ELF-1 (cell line): ENCODE measurements at regions not wholly inside any gene's neighbourhood (a gene's known extent, or its start where the extent isn't known, plus 50 kb on each side); places are given as distances from the start of the nearest gene placed in this dataset.
"Not testable (repeated sequence)": the region's sequence is repeated elsewhere in the genome, so short reads cannot be mapped to it uniquely, and the experiment has no call there.

Source experiments
- DNase-seq: peaks from one replicate; pipeline ENCODE4 v3.0.0-alpha.2; 2016; ENCODE audit warnings: low read depth, low spot score

- no peak for DNase-seq
Observed at GRCh38 chr14:27228053-27228452, 630.2 kb upstream of the NOVA1 start.

DNA sequence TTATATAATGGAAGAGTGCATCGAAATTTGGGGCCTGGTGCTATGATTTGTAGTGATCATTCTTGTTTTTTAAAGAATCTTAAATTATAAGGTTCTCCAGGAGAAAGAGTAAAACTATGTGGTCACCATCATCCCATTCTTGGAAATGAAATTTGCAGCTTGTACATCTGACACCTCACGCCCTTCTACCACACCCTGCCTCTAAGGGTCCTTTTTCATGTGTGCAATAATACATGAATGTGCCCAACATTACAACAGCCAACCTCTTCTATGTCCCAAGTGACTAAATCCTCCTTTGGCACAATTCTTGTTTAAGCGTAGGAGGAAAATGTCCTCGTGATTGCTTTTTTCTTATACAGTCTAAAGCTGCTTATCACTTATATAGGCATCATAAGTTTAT lies 636.5 kb upstream of the NOVA1 start:
- no peak for DNase-seq

- no peak for DNase-seq
Observed at GRCh38 chr14:27236601-27237000, 638.8 kb upstream of the NOVA1 start.

- DNase-seq = no peak
Observed at GRCh38 chr14:27242874-27243273, 645.0 kb upstream of the NOVA1 start.

DNA sequence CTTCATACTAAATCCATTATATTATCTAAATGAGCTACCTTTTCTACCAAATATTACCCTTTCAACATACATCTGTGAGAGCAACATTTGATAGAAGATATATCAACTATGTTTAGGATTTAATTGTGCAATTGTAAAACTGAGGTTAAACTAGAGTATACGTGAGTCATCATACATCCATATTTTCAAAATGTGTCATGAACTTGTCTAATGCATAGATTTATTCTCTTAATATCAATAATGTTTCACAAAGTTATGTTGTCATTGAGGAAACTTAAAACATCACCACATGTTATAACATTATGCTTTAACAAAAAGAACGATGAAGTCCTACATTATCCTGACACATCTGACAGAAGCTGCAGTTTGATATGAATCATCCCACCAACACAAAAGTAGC lies 645.5 kb upstream of the NOVA1 start:
- no peak for DNase-seq

GRCh38 chr14:27245947-27246346 lies 648.1 kb upstream of the NOVA1 start:
- no peak for DNase-seq

- no peak for DNase-seq
Observed at GRCh38 chr14:27253966-27254365, 656.1 kb upstream of the NOVA1 start.

DNA sequence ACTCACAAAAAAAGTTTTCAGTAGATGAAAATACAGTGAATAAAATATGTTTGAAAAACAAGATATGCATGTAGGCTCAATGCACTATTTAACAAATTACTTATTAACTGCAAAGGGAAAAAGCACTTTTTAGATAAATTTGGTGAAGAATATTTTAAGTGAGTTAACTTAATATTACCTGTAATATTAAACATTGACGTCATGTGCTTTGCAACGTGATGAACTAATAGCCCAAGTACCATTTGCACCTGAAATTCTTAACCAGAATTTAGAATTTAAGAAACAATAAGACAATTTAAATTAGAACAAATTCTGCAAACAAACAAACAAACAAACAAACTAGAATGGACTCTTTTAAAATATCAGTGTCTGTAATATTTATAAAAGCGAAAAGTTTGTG lies 659.0 kb upstream of the NOVA1 start:
- no peak for DNase-seq

DNA sequence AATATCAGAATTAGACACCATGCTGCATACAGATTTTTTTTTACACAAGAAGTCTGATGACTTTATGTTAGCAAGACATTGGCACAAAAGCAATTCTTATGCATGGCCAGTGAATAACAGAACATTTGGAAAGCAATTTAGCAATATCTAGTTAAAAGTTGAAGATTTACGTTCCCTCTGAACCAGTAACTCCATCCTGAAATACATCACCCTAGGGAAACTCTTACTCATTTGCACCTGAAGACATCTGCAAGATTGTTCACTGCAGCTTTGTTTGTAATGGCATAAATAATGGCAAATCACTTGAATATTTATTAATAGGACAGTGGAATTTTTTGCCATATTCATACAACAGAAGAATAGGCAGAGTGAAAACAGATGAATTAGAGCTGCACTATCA lies 670.0 kb upstream of the NOVA1 start:
- no peak for DNase-seq

- no peak for DNase-seq
Observed at GRCh38 chr14:27270716-27271115, 672.9 kb upstream of the NOVA1 start.

DNA sequence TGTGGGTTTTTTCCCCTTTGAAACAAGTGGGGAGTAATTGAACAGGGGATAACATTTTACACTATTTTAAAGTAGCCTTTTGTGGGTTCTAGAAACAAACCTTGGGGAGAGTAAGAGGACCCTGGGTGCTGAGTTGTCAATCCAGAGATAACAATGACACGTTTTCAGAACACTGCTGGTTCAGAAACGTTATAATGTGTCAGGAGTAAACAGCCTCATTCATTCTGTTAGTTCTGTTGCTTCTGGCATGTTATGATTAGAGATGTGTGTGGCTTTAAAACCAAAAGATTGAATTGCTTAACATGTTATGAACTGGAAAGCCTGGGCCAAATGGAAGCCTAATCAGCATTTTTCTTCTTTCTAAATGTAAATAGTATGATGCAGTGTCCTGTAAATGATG lies 680.5 kb upstream of the NOVA1 start:
- no peak for DNase-seq

- no peak for DNase-seq
Observed at GRCh38 chr14:27305441-27305945, 707.7 kb upstream of the NOVA1 start.

GRCh38 chr14:27312730-27313129 lies 714.9 kb upstream of the NOVA1 start:
- DNase-seq = not testable (repeated sequence)

DNA sequence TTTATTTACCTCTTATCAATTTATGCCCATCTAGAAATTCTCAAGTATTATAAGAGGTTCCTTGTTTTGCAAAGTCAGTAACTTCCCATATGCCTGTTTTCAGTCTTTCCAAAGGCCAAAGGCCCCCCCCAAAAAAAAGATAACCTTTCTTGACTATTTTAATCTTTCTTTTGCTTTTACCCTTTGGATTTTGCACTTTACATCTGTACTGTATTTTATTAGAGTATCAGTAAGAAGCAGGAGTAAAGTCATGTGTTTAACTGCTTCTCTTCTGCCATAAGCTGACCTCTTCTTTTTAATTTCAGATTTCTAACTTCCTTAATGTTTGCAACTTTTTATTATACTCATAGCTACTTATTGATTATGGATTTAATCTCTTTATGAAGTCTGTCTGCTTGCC lies 716.4 kb upstream of the NOVA1 start:
- DNase-seq = no peak

- DNase-seq = no peak
Observed at GRCh38 chr14:27315477-27315876, 717.6 kb upstream of the NOVA1 start.

GRCh38 chr14:27315947-27316346 lies 718.1 kb upstream of the NOVA1 start:
- DNase-seq = no peak

- no peak for DNase-seq
Observed at GRCh38 chr14:27318774-27319420, 721.1 kb upstream of the NOVA1 start.

- no peak for DNase-seq
Observed at GRCh38 chr14:27320261-27320660, 722.4 kb upstream of the NOVA1 start.

- no peak for DNase-seq
Observed at GRCh38 chr14:27327095-27327494, 729.3 kb upstream of the NOVA1 start.

DNA sequence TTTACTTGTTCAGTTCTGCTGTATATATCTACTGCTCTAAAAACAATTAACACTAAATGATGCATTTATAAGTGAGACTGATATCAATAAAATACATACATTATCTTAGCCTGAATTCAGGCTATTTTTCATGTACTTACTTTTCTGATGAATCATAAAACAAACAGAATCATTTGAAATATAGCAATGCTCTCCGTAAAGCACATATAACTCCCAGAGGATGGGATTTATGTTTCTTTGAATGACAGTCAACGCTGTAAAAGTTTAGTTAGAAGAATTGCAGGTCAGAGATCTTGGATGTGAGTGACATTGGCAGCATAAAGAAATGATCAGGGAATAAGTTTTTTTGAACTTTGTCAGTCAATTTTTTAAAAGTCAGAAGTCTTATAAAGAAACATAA lies 740.2 kb upstream of the NOVA1 start:
- no peak for DNase-seq

DNA sequence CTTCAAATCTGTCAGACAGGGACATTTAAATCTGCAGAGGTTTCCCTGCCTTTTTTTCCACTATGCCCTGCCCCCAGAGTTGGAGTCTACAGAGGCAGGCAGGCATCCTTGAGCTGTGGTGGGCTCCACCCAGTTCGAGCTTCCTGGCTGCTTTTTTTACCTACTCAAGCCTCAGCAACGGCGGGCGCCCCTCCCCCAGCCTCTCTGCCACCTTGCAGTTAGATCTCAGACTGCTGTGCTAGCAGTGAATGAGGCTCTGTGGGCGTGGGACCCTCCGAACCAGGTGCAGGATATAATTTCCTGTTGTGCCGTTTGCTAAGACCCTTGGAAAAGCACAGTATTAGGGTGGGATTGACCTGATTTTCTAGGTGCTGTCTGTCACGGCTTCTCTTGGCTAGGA lies 765.2 kb upstream of the NOVA1 start:
- not testable (repeated sequence) for DNase-seq

DNA sequence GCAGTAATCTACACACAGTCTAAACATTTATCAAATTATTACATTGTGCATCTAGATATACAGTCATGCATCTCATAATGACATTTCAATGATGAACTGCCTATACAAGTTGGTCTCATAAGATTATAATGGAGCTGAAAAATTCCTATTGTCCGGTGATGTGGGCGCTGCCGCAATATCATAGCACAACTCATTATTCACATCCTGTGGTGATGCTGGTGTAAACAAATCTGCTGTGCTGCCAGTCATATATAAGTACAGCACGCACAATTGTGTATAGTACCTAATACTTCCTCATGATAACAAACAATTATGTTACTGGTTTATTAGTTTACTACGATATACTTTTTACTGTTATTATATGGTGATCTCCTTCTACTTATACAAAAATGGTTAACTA lies 768.8 kb upstream of the NOVA1 start:
- no peak for DNase-seq

DNA sequence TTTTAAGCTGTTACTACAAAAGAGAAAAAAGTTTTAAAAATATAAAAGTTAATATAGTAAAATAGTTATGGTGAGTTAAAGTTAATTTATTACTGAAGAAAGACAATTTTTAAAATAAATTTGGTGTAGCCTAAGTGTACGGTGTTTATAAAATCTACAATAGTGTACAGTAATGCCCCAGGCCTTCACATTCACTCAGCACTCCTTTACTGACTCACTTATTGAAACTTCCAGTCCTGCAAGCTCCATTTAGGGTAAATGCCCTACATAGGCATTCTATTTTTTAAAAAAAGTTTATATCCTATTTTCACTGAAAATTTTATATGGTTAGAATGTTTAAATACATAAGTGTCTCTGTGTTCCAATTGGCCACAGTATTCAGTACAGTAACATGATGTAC lies 769.5 kb upstream of the NOVA1 start:
- DNase-seq = no peak

- DNase-seq = no peak
Observed at GRCh38 chr14:27370074-27370473, 772.2 kb upstream of the NOVA1 start.
